ENCODE measurements at regions not wholly inside any gene's neighbourhood (a gene's known extent, or its start where the extent isn't known, plus 50 kb on each side); places are given as distances from the start of the nearest gene placed in this dataset.

DNA sequence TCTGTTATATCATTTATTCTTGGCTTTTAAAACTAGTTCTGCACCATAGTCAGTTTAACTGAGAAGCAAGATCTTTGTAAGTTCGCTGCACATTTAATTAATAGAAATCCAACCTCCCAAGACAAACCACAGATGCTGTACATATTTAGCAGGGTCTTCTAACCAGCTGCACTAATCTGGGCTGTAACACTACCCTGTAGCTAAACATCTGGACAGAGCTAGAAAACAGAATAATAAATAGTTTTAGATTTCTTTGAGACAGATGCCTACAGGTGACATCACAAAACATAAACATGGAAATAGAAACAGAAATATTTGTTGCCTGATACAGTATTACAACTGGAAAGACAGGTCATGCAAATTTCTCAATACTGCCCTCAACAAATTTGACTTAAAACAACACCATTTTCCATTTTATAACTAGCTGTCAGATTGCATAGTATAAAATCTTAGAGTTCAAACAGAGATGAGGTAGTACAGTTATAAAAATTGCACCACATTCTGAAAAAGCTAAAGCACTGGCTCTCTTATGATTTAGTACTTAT is 315.1 kb downstream of the NR4A2 start:
- H3K36me3 Mint-ChIP-seq (ENCODE audit: low read depth) = no peaks in the 10 kb centered on the region
- no peaks in the 10 kb centered on the region for H3K36me3 ChIP-seq (ENCODE audit: insufficient read depth)
- H3K79me2 ChIP-seq (replicated peaks; ENCODE audit: insufficient read depth) = no peaks in the 10 kb centered on the region
- no peaks in the 10 kb centered on the region for H3K4me1 ChIP-seq (ENCODE audit: insufficient read depth)
- no peaks in the 10 kb centered on the region for H4K20me1 ChIP-seq (replicated peaks; ENCODE audit: insufficient read depth)
- no peaks in the 10 kb centered on the region for H3K27me3 ChIP-seq (ENCODE audit: insufficient read depth)
- ATAC-seq (no peak), DNase-seq (ENCODE audit: low spot score) (no peak)
- H3K9me3 Mint-ChIP-seq = no peaks in the 10 kb centered on the region
- H3K4me2 ChIP-seq = no peak overlapping the region
- TF ChIP-seq STAT1 (IDR thresholded peaks at IDR 0.05; ENCODE audit: unreplicated experiment) (no peak), EZH2 (IDR thresholded peaks at IDR 0.05; ENCODE audit: low read depth, unreplicated experiment) (no peak), POLR2AphosphoS5 (IDR thresholded peaks at IDR 0.05; ENCODE audit: low read depth) (no peak), CREB1 (CRISPR knock-in tag; IDR thresholded peaks at IDR 0.05; ENCODE audit: low read depth) (no peak), NANOG (IDR thresholded peaks at IDR 0.05; ENCODE audit: borderline replicate concordance) (no peak), JUNB (IDR thresholded peaks at IDR 0.05; ENCODE audit: unreplicated experiment) (no peak), ZNF331 (CRISPR knock-in tag; IDR thresholded peaks at IDR 0.05; ENCODE audit: low read depth) (no peak), EZH2phosphoT487 (IDR thresholded peaks at IDR 0.05; ENCODE audit: unreplicated experiment) (no peak), ZNF114 (CRISPR knock-in tag; IDR thresholded peaks at IDR 0.05) (no peak)
- TF ChIP-seq, protein P1, sequence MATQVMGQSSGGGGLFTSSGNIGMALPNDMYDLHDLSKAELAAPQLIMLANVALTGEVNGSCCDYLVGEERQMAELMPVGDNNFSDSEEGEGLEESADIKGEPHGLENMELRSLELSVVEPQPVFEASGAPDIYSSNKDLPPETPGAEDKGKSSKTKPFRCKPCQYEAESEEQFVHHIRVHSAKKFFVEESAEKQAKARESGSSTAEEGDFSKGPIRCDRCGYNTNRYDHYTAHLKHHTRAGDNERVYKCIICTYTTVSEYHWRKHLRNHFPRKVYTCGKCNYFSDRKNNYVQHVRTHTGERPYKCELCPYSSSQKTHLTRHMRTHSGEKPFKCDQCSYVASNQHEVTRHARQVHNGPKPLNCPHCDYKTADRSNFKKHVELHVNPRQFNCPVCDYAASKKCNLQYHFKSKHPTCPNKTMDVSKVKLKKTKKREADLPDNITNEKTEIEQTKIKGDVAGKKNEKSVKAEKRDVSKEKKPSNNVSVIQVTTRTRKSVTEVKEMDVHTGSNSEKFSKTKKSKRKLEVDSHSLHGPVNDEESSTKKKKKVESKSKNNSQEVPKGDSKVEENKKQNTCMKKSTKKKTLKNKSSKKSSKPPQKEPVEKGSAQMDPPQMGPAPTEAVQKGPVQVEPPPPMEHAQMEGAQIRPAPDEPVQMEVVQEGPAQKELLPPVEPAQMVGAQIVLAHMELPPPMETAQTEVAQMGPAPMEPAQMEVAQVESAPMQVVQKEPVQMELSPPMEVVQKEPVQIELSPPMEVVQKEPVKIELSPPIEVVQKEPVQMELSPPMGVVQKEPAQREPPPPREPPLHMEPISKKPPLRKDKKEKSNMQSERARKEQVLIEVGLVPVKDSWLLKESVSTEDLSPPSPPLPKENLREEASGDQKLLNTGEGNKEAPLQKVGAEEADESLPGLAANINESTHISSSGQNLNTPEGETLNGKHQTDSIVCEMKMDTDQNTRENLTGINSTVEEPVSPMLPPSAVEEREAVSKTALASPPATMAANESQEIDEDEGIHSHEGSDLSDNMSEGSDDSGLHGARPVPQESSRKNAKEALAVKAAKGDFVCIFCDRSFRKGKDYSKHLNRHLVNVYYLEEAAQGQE (IDR thresholded peaks at IDR 0.05; ENCODE audit: unreplicated experiment) = no peak
- TF ChIP-seq, protein P2, sequence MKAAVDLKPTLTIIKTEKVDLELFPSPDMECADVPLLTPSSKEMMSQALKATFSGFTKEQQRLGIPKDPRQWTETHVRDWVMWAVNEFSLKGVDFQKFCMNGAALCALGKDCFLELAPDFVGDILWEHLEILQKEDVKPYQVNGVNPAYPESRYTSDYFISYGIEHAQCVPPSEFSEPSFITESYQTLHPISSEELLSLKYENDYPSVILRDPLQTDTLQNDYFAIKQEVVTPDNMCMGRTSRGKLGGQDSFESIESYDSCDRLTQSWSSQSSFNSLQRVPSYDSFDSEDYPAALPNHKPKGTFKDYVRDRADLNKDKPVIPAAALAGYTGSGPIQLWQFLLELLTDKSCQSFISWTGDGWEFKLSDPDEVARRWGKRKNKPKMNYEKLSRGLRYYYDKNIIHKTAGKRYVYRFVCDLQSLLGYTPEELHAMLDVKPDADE (IDR thresholded peaks at IDR 0.05) = no peak
- TF ChIP-seq, protein P3, sequence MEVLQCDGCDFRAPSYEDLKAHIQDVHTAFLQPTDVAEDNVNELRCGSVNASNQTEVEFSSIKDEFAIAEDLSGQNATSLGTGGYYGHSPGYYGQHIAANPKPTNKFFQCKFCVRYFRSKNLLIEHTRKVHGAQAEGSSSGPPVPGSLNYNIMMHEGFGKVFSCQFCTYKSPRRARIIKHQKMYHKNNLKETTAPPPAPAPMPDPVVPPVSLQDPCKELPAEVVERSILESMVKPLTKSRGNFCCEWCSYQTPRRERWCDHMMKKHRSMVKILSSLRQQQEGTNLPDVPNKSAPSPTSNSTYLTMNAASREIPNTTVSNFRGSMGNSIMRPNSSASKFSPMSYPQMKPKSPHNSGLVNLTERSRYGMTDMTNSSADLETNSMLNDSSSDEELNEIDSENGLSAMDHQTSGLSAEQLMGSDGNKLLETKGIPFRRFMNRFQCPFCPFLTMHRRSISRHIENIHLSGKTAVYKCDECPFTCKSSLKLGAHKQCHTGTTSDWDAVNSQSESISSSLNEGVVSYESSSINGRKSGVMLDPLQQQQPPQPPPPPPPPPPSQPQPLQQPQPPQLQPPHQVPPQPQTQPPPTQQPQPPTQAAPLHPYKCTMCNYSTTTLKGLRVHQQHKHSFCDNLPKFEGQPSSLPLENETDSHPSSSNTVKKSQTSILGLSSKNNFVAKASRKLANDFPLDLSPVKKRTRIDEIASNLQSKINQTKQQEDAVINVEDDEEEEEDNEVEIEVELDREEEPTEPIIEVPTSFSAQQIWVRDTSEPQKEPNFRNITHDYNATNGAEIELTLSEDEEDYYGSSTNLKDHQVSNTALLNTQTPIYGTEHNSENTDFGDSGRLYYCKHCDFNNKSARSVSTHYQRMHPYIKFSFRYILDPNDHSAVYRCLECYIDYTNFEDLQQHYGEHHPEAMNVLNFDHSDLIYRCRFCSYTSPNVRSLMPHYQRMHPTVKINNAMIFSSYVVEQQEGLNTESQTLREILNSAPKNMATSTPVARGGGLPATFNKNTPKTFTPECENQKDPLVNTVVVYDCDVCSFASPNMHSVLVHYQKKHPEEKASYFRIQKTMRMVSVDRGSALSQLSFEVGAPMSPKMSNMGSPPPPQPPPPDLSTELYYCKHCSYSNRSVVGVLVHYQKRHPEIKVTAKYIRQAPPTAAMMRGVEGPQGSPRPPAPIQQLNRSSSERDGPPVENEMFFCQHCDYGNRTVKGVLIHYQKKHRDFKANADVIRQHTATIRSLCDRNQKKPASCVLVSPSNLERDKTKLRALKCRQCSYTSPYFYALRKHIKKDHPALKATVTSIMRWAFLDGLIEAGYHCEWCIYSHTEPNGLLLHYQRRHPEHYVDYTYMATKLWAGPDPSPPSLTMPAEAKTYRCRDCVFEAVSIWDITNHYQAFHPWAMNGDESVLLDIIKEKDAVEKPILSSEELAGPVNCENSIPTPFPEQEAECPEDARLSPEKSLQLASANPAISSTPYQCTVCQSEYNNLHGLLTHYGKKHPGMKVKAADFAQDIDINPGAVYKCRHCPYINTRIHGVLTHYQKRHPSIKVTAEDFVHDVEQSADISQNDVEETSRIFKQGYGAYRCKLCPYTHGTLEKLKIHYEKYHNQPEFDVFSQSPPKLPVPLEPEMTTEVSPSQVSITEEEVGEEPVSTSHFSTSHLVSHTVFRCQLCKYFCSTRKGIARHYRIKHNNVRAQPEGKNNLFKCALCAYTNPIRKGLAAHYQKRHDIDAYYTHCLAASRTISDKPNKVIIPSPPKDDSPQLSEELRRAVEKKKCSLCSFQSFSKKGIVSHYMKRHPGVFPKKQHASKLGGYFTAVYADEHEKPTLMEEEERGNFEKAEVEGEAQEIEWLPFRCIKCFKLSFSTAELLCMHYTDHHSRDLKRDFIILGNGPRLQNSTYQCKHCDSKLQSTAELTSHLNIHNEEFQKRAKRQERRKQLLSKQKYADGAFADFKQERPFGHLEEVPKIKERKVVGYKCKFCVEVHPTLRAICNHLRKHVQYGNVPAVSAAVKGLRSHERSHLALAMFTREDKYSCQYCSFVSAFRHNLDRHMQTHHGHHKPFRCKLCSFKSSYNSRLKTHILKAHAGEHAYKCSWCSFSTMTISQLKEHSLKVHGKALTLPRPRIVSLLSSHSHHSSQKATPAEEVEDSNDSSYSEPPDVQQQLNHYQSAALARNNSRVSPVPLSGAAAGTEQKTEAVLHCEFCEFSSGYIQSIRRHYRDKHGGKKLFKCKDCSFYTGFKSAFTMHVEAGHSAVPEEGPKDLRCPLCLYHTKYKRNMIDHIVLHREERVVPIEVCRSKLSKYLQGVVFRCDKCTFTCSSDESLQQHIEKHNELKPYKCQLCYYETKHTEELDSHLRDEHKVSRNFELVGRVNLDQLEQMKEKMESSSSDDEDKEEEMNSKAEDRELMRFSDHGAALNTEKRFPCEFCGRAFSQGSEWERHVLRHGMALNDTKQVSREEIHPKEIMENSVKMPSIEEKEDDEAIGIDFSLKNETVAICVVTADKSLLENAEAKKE (CRISPR knock-in tag; IDR thresholded peaks at IDR 0.05) = no peak
- TF ChIP-seq, protein P4, sequence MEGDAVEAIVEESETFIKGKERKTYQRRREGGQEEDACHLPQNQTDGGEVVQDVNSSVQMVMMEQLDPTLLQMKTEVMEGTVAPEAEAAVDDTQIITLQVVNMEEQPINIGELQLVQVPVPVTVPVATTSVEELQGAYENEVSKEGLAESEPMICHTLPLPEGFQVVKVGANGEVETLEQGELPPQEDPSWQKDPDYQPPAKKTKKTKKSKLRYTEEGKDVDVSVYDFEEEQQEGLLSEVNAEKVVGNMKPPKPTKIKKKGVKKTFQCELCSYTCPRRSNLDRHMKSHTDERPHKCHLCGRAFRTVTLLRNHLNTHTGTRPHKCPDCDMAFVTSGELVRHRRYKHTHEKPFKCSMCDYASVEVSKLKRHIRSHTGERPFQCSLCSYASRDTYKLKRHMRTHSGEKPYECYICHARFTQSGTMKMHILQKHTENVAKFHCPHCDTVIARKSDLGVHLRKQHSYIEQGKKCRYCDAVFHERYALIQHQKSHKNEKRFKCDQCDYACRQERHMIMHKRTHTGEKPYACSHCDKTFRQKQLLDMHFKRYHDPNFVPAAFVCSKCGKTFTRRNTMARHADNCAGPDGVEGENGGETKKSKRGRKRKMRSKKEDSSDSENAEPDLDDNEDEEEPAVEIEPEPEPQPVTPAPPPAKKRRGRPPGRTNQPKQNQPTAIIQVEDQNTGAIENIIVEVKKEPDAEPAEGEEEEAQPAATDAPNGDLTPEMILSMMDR (conservative IDR thresholded peaks at IDR 0.05; ENCODE audit: low read depth in 2 of 2) = no peak
- no peak overlapping the region for H3K27ac ChIP-seq (ENCODE audit: low read depth)
- no peaks in the 10 kb centered on the region for H3K9me2 ChIP-seq (ENCODE audit: insufficient read depth)
- peaks cover 6% of the 10 kb centered on the region; the same call in 2 of the 3 replicates for H3K4me1 Mint-ChIP-seq
- no peak overlapping the region for H3K4me3 ChIP-seq
- no peak overlapping the region for H2AFZ ChIP-seq
- no peak overlapping the region for H3K27ac Mint-ChIP-seq
- H3K4me3 Mint-ChIP-seq = no peak overlapping the region
- H3K27me3 Mint-ChIP-seq (ENCODE audit: insufficient read depth, low read depth, poor library complexity) = no peaks in the 10 kb centered on the region
- H3F3A ChIP-seq (replicated peaks; ENCODE audit: low read depth) = no peaks in the 10 kb centered on the region

All from GM23338 (cell line).